HUES48 (cell line): ENCODE measurements at regions not wholly inside any gene's neighbourhood (a gene's known extent, or its start where the extent isn't known, plus 50 kb on each side); places are given as distances from the start of the nearest gene placed in this dataset.

Experiments used
- H3K27ac ChIP-seq: one replicate; pipeline ENCODE4 v1.7.0; 2013; ENCODE audit warnings: low read depth, low read length, inconsistent platforms
- H3K27me3 ChIP-seq: 2 replicates; pipeline ENCODE4 v1.6.1; 2013; ENCODE audit warnings: mild to moderate bottlenecking, low read length; ENCODE audit not compliant: control insufficient read depth, insufficient read depth
- H3K36me3 ChIP-seq: 2 replicates; pipeline ENCODE4 v1.6.1; 2013; ENCODE audit warnings: low read length; ENCODE audit not compliant: control insufficient read depth, insufficient read depth
- H3K4me1 ChIP-seq: 2 replicates; pipeline ENCODE4 v1.6.1; 2013; ENCODE audit warnings: mild to moderate bottlenecking, low read length; ENCODE audit not compliant: control insufficient read depth, insufficient read depth
- H3K4me3 ChIP-seq: 2 replicates; pipeline ENCODE4 v1.5.1; 2013; ENCODE audit warnings: mild to moderate bottlenecking, low read depth, low read length
- H3K9ac ChIP-seq: 2 replicates; pipeline ENCODE4 v1.6.1; 2013; ENCODE audit warnings: mild to moderate bottlenecking, low read depth, low read length, moderate library complexity
- H3K9me3 ChIP-seq: 2 replicates; pipeline ENCODE4 v1.6.1; 2013; ENCODE audit warnings: low read length; ENCODE audit not compliant: control insufficient read depth, insufficient read depth

- Histone ChIP-seq H3K4me3 (no peak overlapping the region), H3K36me3 (no peaks in the 10 kb centered on the region), H3K27ac (no peak overlapping the region), H3K27me3 (no peaks in the 10 kb centered on the region), H3K4me1 (peaks cover 25% of the 10 kb centered on the region), H3K9me3 (no peaks in the 10 kb centered on the region), H3K9ac (no peak overlapping the region)
Observed at GRCh38 chr15:29890336-29891095, 68.2 kb upstream of the TJP1 start.

DNA sequence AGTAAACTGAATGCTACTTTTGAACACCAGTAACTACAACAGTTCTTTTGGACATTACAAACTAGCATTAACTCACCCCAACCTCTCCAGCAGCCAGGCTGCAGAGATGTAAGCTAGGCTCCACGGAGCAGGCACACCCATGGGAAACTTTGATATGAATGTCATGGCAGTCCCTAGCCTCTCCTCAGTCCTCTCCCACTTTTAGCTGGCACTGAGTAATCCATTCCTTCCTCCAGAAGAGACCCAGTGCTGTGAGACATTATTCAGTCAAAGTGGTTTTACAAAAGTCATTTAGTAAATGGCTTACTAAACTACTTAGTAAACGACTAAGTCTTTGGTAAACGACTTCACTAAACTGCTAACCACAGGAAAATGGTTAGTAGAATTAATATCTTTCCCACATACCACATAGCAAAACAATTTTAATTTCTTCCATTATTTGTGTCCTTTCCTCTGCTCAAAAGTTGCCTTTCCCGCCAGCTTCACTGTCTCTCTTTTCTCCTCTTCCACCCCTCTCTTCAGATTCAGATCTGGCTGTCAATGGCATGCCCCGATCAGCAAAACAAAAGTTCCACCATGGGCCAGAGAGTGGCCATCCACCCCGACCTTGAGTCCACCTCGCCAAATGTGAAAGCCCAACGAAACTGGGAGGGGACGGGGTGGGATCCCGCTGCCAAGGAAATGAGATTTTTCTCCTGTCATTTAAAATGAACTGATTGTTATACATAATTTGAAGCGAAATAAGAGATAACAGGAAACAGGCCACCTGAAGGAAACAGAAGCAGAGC lies 67.5 kb upstream of the TJP1 start:
- Histone ChIP-seq H3K27me3 (no peaks in the 10 kb centered on the region), H3K4me3 (peak overlapping the region; percentile 23), H3K4me1 (peaks cover 25% of the 10 kb centered on the region), H3K9ac (no peak overlapping the region), H3K27ac (peak overlapping the region; percentile 58), H3K36me3 (no peaks in the 10 kb centered on the region), H3K9me3 (no peaks in the 10 kb centered on the region)

- Histone ChIP-seq H3K27me3 (no peaks in the 10 kb centered on the region), H3K9me3 (no peaks in the 10 kb centered on the region), H3K4me1 (peaks cover 25% of the 10 kb centered on the region), H3K9ac (peak overlapping the region; percentile 7; the same call in 1 of the 2 replicates), H3K27ac (peak overlapping the region; percentile 46), H3K36me3 (no peaks in the 10 kb centered on the region), H3K4me3 (0 out of 2 replicates have a peak overlapping the region, but pooled peaks have one; percentile 5)
Observed at GRCh38 chr15:29888646-29889045, 66.4 kb upstream of the TJP1 start.

DNA sequence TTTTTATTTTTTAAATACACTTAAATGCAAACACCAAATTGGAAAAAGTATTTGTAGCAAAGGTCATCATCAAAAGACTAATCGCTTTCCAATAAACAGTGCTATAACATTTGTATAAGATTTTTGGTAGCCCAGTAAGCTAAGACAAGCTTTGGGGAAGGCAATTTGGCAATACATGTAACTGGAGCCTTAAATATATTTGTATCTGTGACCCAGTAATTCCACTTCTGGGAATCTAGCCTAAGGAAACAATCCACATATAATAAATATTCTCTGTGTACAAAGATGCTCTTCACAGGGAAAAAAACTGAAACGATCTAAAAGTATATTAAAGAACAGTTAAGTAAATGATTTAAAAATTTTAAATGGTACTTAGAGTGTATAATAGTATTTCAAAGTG lies 65.5 kb upstream of the TJP1 start:
- H3K4me1 ChIP-seq: peaks cover 35% of the 10 kb centered on the region
- H3K27me3 ChIP-seq: no peaks in the 10 kb centered on the region
- H3K27ac ChIP-seq: no peak overlapping the region
- H3K36me3 ChIP-seq: no peaks in the 10 kb centered on the region
- H3K9ac ChIP-seq: no peak overlapping the region
- H3K4me3 ChIP-seq: no peak overlapping the region
- no peaks in the 10 kb centered on the region for H3K9me3 ChIP-seq

- H3K4me3 ChIP-seq: no peak overlapping the region
- H3K36me3 ChIP-seq: no peaks in the 10 kb centered on the region
- H3K4me1 ChIP-seq: peaks cover 32% of the 10 kb centered on the region
- no peaks in the 10 kb centered on the region for H3K9me3 ChIP-seq
- H3K9ac ChIP-seq: no peak overlapping the region
- no peak overlapping the region for H3K27ac ChIP-seq
- no peaks in the 10 kb centered on the region for H3K27me3 ChIP-seq
Observed at GRCh38 chr15:29885183-29885582, 62.9 kb upstream of the TJP1 start.

GRCh38 chr15:29883126-29883525 lies 60.9 kb upstream of the TJP1 start:
- H3K4me3 ChIP-seq: no peak overlapping the region
- H3K9ac ChIP-seq: no peak overlapping the region
- H3K27ac ChIP-seq: no peak overlapping the region
- H3K4me1 ChIP-seq: peaks cover 12% of the 10 kb centered on the region
- no peaks in the 10 kb centered on the region for H3K27me3 ChIP-seq
- no peaks in the 10 kb centered on the region for H3K9me3 ChIP-seq
- H3K36me3 ChIP-seq: no peaks in the 10 kb centered on the region

GRCh38 chr15:29880886-29881285 lies 58.6 kb upstream of the TJP1 start:
- Histone ChIP-seq H3K4me3 (no peak overlapping the region), H3K4me1 (peaks cover 11% of the 10 kb centered on the region), H3K9ac (no peak overlapping the region), H3K36me3 (no peaks in the 10 kb centered on the region), H3K27ac (no peak overlapping the region), H3K27me3 (no peaks in the 10 kb centered on the region), H3K9me3 (no peaks in the 10 kb centered on the region)

GRCh38 chr15:29880341-29880740 lies 58.1 kb upstream of the TJP1 start:
- no peaks in the 10 kb centered on the region for H3K27me3 ChIP-seq
- no peaks in the 10 kb centered on the region for H3K9me3 ChIP-seq
- H3K4me1 ChIP-seq: peaks cover 11% of the 10 kb centered on the region
- no peak overlapping the region for H3K27ac ChIP-seq
- H3K36me3 ChIP-seq: no peaks in the 10 kb centered on the region
- no peak overlapping the region for H3K4me3 ChIP-seq
- no peak overlapping the region for H3K9ac ChIP-seq

DNA sequence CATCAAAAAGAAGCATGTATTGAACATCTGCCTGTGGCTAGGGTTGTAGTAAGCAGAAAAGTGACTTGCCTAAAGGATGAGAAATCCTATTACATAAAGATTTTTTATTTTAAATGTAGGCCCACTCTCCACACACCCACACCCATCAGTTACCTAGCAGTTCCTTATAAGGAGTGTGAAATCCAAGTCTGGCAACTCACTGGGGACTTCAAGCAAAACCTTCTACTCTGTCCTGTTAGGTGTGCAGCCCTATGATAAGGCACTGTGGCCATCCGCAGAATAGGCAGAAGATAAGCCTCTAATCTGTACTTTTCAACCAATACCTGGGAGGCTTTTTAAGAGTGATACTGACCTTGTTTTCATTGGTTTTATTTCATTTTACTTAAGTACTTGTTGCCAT lies 52.7 kb upstream of the TJP1 start:
- H3K9me3 ChIP-seq: no peaks in the 10 kb centered on the region
- H3K4me1 ChIP-seq: peaks cover 8% of the 10 kb centered on the region
- H3K27ac ChIP-seq: no peak overlapping the region
- no peaks in the 10 kb centered on the region for H3K27me3 ChIP-seq
- no peak overlapping the region for H3K9ac ChIP-seq
- no peak overlapping the region for H3K4me3 ChIP-seq
- no peaks in the 10 kb centered on the region for H3K36me3 ChIP-seq

DNA sequence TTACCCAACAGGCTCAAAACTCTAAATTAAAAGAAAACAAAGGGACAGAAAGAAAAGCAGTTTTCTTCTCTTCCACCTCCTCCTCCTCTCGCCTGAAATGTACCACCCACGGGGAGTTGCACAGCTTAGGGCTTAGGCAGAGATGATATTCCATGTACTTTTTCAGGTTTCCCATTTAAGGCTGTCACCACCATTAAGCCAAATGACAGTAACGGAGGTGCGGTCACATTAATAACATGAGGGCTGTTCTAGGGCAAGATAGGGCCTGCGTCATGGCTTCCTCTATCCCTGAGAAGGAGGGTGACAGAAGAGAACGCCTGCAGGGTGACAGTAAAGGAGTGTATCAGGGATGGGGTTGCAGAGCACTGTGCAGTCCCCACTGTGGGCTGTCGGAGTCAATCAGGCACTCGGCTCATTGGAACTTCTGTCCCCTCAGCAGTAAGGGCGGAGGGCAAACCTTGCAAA lies 51.7 kb upstream of the TJP1 start:
- Histone ChIP-seq H3K4me3 (no peak overlapping the region), H3K36me3 (no peaks in the 10 kb centered on the region), H3K9ac (no peak overlapping the region), H3K27ac (no peak overlapping the region), H3K9me3 (no peaks in the 10 kb centered on the region), H3K27me3 (no peaks in the 10 kb centered on the region), H3K4me1 (peaks cover 8% of the 10 kb centered on the region)

- Histone ChIP-seq H3K4me3 (no peak overlapping the region), H3K36me3 (no peaks in the 10 kb centered on the region), H3K9me3 (no peaks in the 10 kb centered on the region), H3K27ac (no peak overlapping the region), H3K4me1 (peaks cover 8% of the 10 kb centered on the region), H3K27me3 (no peaks in the 10 kb centered on the region), H3K9ac (no peak overlapping the region)
Observed at GRCh38 chr15:29873264-29873663, 51.0 kb upstream of the TJP1 start.
